Vagina (tissue), 2 donors: ENCODE measurements at regions not wholly inside any gene's neighbourhood (a gene's known extent, or its start where the extent isn't known, plus 50 kb on each side); places are given as distances from the start of the nearest gene placed in this dataset.

ENCODE experiments used
- POLR2A ChIP-seq, 2 donors: fragments of 450-650 bp; IDR thresholded peaks; one replicate each; pipeline ENCODE4 v1.6.1; 2017; ENCODE audit warnings: antibody characterized with exemption in 2 of 2, mild to moderate bottlenecking in 2 of 2, moderate library complexity in 2 of 2
- POLR2AphosphoS5 ChIP-seq, 2 donors: sonication (generic); formaldehyde crosslinking; IDR thresholded peaks; one replicate each; pipeline ENCODE4 v1.9.0; 2017; ENCODE audit warnings: antibody characterized with exemption in 2 of 2, mild to moderate bottlenecking in 2 of 2, low read depth in 1 of 2; ENCODE audit not compliant: insufficient read depth in 1 of 2
- TF ChIP-seq, protein P1 (sequence below), 3 experiments: fragments of 450-650 bp in 2 of 3; fragments of 200-600 bp in 1 of 3; sonication (generic) in 1 of 3; IDR thresholded peaks; one replicate each; pipeline ENCODE4 v1.5.1; 2017 to 2019; ENCODE audit warnings: antibody characterized with exemption in 3 of 3, mild to moderate bottlenecking in 2 of 3, moderate library complexity in 2 of 3

DNA sequence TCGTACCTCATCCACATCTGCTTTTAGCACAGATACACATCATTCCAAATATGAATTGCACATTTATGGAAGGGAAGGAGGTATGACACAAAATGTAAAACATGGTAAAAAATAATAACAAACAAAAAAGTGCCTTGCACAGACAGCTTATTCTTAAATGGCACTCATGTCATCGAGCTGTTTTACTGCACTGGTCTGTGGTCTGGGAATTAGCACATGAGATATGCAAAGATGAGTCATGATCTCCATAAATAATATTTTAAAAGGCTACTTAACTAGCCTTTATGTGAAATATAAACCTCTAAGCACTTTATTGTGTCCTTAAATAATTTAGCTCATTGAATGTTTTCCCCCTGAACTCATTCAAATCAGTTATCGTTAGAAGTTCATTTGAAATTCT is 142.2 kb upstream of the ZNF385D start:
- TF ChIP-seq, protein P1, sequence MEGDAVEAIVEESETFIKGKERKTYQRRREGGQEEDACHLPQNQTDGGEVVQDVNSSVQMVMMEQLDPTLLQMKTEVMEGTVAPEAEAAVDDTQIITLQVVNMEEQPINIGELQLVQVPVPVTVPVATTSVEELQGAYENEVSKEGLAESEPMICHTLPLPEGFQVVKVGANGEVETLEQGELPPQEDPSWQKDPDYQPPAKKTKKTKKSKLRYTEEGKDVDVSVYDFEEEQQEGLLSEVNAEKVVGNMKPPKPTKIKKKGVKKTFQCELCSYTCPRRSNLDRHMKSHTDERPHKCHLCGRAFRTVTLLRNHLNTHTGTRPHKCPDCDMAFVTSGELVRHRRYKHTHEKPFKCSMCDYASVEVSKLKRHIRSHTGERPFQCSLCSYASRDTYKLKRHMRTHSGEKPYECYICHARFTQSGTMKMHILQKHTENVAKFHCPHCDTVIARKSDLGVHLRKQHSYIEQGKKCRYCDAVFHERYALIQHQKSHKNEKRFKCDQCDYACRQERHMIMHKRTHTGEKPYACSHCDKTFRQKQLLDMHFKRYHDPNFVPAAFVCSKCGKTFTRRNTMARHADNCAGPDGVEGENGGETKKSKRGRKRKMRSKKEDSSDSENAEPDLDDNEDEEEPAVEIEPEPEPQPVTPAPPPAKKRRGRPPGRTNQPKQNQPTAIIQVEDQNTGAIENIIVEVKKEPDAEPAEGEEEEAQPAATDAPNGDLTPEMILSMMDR (IDR thresholded peaks at IDR 0.05): no peak
- TF ChIP-seq POLR2AphosphoS5 (IDR thresholded peaks at IDR 0.05; ENCODE audit: insufficient read depth in 1 of 2, low read depth in 1 of 2) (no peak), POLR2A (IDR thresholded peaks at IDR 0.05) (no peak)
